HS-5 (cell line): ENCODE measurements at regions not wholly inside any gene's neighbourhood (a gene's known extent, or its start where the extent isn't known, plus 50 kb on each side); places are given as distances from the start of the nearest gene placed in this dataset.

Experiments
- DNase-seq: peaks from one replicate; pipeline ENCODE4 v3.0.0-alpha.2; 2012; ENCODE audit warnings: low read depth

- DNase-seq = no peak
These were observed 237.5 kb downstream of the TGFB2 start for GRCh38 chr1:218582646-218583045.

- DNase-seq = no peak
These were observed 239.5 kb downstream of the TGFB2 start for GRCh38 chr1:218584418-218585155.

DNA sequence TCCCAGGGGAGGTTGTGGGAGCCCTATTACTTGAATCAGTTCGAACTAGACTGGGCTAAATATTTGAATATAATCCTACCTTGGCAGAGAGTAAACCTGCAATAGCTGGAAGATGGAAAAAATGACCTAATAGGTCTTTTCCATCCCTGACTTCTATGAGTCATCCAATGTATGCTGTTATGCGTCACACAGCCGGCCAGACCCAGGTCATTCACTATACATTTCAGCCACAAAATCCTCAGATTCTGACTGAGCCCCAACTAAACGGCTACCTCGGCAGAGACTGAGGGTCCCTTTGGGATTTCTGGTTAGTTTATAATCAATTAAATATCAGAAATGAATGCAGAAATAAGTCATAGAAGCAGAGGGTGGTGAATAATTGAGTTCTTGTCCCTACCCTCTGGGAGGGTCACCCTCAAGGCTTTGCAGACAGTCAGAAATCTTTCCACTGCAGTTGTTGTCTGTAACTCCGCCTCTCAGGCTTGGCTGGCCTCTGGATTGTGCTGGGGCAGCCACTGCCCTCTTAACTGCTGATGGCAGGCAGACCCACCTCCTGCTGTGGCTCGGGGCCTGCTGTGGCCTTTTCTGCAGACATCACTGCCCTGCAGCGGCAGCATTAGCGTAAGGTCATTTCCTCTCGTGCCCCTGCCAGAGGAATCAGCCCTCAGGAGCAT, 240.5 kb downstream of the TGFB2 start:
- DNase-seq = peak; percentile 83

DNA sequence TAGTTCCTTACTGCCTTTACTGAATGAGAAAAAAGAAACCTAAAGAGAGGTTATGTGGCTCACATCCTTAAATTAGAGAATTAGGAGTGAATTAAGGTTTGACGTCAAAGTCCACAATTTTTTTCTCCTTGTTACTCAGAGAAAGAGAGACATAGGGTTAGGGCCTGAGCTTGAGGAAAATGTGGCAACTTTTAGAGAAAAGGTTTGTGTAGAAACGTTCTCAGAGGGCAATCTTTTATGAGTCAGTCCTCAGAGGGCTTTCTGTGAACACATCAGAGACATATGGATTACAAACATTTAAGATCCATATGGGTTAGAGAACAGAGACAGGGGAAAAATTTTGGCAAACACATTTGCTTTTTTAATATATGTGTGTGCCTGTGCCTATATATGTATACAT, 242.8 kb downstream of the TGFB2 start:
- no peak for DNase-seq

- no peak for DNase-seq
These were observed 243.5 kb downstream of the TGFB2 start for GRCh38 chr1:218588540-218589172.

GRCh38 chr1:218589487-218589886, 244.4 kb downstream of the TGFB2 start:
- no peak for DNase-seq

DNA sequence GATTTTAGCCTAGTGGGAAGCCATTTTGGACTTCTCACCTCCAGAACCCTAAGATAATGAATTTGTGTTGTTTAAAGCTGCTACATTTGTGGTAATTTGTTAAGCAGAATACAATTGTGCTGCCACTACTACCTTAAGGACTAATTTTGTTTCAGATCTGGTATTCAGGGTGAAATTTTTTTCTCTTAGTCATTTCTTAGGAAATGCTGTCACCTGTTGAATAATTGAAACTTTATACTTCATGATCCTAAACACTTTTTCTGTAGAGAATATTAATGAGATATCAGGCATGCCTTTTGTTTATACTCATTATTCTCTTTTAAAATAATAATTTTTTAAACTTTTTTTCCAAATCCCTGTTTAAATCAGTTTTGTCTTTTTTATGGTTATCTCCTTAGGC, 246.8 kb downstream of the TGFB2 start:
- no peak for DNase-seq

DNA sequence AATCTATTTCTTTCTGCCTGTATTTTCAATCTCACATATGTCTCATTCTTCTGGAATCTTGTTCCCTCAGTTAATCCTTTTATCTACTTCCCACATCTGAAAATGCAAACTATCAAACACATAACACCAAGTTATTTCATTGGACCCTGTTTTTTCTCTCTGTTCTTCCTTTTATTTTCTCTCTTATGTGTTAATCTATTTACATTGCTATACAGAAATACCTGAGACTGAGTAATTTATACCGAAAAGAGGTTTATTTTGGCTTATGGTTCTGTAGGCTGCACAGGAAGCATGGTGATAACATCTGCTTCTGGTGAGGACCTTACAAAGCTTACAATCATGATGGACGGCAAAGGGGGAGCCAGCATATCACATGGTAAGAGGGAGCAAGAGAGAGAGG, 247.6 kb downstream of the TGFB2 start:
- no peak for DNase-seq

DNA sequence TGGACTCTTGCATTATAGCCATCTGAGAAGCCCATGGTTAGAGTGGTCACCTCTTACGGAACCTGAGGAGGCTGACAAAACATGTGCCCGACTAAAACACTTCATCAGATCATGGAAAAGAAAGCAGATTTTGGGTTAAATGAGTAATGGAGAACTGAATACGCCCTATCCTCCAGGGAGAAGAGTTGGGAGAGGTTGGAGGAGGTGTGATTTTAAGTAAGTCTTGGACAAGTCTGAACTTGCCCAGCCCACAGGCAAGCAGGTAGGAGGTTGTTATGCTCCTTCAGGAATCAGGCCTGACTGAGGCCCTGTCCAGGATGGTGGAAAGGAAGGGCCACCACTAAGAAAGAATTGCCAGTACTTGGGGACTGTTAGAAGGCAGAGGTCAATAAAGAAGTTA, 255.8 kb downstream of the TGFB2 start:
- no peak for DNase-seq

DNA sequence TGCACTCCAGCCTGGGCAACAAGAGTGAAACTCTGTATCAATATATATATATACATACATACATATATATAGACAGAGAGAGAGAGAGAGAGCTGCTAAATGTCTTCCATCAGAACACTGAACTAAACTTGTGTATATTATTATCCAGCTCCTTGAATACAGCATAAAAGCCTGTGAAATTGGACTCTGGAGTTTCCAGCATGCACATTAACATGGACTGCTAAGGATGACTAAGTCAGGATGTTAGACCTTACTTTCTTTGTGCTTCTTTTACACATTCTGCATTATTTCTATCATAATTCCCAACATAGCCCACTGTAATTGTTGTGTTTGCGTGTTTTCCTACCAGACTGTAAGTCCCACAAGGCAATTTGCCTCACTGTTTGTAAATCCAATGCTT, 259.1 kb downstream of the TGFB2 start:
- no peak for DNase-seq

DNA sequence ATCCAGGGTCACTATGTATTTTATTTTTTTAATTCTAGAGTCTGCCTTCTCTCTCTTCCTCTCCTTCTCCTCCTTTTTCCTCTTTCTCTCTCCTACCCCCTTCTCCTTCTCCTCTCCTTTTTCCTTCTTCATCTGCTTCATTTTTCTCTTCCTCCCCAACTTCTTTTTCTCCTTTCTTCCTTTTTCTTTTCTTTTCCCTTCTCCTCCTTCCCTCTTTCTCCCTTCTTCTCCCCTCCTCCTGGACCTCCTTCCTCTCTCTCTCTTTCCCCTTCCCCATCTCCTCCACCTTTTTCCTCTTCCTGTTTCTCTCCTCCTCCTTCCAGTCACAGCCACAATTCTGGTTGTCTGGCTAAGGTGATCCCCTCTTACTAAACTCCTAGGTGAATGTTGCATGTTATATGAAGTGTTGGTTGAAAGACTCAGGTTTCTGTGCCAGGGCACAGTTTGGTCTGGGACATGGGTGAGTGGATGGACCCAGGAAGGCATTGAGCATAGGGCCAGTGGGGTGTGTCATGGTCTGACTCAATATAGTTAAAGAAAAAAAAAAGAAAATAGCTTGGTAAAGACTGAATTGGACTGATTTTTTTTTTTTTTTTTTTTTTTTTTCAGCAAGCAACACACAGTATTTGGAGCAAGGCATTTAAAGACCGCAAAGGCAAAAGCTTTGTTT, 266.9 kb downstream of the TGFB2 start:
- DNase-seq = no peak

DNA sequence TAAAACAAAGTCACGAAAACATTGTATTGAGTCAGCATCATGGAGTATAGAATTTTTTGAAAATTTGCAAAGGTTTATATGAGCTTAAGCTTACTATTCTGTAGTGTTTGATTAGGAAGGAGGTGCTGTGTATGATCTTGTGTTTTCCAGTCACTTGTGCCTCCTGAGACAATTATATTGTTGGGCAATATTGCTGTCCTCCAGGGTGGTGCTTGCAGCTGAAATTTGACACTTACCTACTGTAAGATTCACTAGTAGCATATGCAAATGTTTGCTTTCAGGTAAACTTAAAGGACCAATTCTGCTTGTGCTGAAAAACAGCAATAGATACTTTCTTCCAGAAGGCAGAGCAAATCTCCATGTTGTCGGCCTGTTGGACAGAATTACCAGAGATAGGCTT, 268.0 kb downstream of the TGFB2 start:
- no peak for DNase-seq

DNA sequence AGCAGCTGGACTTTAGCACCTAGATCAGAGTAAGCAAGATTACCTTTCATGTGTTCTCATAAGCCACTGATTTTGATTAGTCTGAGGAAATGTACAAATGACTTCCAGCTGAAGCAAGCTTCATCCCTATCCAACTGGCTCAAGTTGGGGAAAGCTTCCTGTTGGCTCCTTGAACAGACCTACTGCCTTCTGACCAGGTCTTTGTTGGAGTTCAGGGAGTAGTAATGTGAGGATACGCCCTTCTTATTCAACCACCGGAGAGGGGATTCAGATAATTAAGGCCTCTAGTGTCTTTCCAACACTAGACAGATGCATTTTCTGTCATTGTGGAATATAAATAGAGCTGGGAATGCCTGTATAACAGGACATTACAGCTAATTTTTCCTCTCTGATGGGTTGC, 268.9 kb downstream of the TGFB2 start:
- no peak for DNase-seq

DNA sequence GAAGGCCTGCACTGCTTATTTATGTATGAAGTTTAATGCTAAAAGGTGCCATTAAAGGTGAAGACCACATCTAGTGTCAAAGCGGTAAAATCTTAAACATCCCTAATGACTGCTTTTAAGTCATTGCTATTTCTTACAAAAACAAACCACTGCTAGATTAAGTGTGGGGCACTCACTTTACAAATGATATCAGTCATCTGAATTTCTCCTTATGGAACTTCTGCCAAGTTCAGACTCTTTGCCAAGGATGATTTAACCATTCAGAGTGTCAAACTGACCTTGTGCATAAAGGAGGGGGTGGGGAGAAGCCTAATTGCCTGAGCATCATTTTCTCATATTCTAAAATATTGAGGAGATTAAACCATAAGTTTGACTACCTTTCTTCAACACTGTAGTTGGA, 271.5 kb downstream of the TGFB2 start:
- DNase-seq = no peak

DNA sequence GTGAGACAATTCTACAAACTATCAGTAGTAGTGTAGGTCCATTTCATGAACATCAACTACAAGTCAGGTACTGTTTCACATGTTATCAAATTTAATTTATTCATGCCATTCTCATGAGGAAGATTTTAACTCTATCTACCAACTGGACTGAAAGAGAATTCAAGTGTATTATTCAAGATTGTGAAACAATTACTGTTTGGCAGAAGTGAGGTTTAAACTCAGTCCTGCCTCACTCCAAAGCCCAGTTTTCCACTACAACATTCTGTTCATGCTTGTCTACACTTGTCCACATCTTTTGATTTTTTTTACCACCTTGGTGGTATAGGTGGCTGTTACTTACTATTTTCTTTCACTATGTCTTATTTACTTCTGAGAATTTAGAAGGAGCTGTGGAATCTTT, 272.9 kb downstream of the TGFB2 start:
- no peak for DNase-seq

- no peak for DNase-seq
These were observed 275.8 kb downstream of the TGFB2 start for GRCh38 chr1:218620956-218621355.

- no peak for DNase-seq
These were observed 278.9 kb downstream of the TGFB2 start for GRCh38 chr1:218624052-218624451.

- DNase-seq = no peak
These were observed 280.3 kb downstream of the TGFB2 start for GRCh38 chr1:218625393-218625792.

DNA sequence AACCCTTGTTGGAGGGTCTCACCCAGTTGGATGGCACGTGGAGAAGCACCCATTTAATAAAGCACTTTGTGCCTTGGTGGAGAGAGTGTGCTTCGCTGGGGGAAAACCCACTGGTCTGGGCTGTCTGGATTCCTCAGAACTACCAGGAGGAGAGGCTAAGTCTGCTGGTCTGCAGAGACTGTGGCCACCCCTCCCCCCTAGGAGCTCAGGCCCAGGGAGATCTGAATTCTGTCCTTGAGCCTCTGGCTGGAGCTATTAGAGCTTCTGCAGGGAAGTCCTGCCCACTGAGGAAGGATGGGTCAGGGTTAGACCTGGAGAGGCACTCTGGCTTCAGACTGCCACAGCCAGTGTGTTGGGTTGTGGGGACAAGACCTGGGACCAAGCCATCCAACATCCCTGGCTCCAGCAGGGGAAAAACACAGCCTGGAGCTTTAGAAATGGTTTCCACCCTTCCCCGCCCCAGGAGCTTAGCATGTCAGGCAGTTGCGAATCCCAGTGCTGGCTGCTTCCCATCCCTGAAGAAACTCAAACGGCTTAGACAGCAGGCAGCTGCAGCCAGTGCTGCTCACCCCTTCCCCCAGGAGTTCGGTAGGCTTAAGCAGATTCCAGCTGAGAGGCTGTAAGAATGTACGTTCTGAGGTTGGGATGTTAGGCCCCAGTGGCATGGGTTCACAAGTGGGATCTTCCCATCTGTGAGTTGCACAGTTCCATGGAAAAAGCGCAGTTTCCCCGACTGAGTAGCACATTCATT, 288.3 kb downstream of the TGFB2 start:
- DNase-seq = no peak

DNA sequence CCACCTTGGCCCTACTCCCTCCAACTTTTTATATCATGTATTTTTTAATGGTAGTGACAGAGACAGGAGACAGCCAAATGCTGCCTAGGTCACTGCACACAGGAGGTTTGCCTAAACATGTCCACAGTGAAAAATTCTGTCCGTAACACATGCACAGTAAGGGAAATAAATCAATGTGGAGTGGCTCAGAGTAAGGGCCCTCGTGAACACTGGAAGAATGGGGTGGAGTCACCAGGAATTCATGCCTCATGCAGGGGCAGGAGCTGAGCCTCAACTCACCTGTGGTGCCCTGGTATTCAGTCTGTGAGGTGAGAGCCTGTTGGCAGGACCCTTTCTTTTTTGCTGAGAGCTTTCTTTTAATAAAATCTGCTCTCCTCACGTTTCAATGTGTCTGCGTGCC, 289.1 kb downstream of the TGFB2 start:
- DNase-seq = no peak

DNA sequence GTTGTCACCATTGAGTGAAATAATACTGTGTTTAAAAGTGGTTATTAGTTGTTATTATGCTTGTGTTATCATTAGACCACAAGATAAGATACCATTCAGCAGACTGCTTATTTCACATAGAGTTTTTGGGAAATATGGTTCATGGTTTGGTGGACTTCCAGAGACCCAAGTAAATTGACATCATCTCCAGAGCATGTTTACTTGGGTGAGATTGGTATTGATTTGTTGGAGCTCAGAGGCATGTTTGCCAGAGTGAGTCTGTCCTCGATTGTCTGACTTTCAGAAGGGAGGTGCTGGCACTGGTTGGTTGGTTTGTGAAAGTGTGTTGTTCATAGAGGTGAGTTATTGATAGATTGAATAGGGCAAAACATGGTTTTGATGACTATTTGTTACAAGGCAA, 291.4 kb downstream of the TGFB2 start:
- no peak for DNase-seq

- no peak for DNase-seq
These were observed 295.0 kb downstream of the TGFB2 start for GRCh38 chr1:218640173-218640572.
